ENCODE measurements at regions not wholly inside any gene's neighbourhood (a gene's known extent, or its start where the extent isn't known, plus 50 kb on each side); places are given as distances from the start of the nearest gene placed in this dataset.

DNA sequence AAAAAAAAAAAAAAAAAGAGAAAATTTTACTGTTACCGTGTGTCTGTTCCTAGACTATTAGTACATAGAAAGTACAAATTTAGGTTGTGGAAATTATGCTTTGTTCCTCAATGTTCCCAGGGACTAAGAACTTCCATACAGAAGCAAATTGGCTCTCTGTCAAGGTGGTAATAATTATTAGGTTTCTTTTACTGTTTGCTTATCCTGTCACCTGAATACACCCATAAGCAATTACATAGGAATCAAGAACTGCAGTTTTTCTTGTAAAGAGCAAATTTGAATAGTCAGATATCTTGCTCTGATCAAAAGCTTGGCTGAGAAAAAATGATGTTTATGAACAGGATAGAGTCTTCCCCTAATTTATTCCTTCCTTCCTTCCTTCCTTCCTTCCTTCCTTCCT is 191.2 kb downstream of the AEBP2 start:
- Histone ChIP-seq H3K36me3 (ENCODE audit: control insufficient read depth, low read length) (no peaks in the 10 kb centered on the region), H3K79me2 (ENCODE audit: control insufficient read depth, low read length) (no peaks in the 10 kb centered on the region), H3K4me3 (ENCODE audit: low read length) (no peak overlapping the region), H3K27me3 (ENCODE audit: control insufficient read depth, low read length) (no peaks in the 10 kb centered on the region), H3K4me1 (ENCODE audit: control insufficient read depth, low read length) (no peaks in the 10 kb centered on the region), H3K27ac (ENCODE audit: low read depth, low read length) (no peak overlapping the region), H3F3A (ENCODE audit: control insufficient read depth, insufficient read depth) (no peaks in the 10 kb centered on the region), H3K9me3 (ENCODE audit: control insufficient read depth, insufficient read depth, low read length) (no peaks in the 10 kb centered on the region), H3K4me2 (ENCODE audit: low read length) (no peak overlapping the region), H4K20me1 (ENCODE audit: control insufficient read depth, insufficient read depth, low read depth, low read length) (no peaks in the 10 kb centered on the region), H3K9me2 (replicated peaks; ENCODE audit: control insufficient read depth, low read length) (no peaks in the 10 kb centered on the region)
- no peak for TF ChIP-seq EZH2phosphoT487 (IDR thresholded peaks at IDR 0.05; ENCODE audit: borderline replicate concordance, low read length)
- TF ChIP-seq, protein P1, sequence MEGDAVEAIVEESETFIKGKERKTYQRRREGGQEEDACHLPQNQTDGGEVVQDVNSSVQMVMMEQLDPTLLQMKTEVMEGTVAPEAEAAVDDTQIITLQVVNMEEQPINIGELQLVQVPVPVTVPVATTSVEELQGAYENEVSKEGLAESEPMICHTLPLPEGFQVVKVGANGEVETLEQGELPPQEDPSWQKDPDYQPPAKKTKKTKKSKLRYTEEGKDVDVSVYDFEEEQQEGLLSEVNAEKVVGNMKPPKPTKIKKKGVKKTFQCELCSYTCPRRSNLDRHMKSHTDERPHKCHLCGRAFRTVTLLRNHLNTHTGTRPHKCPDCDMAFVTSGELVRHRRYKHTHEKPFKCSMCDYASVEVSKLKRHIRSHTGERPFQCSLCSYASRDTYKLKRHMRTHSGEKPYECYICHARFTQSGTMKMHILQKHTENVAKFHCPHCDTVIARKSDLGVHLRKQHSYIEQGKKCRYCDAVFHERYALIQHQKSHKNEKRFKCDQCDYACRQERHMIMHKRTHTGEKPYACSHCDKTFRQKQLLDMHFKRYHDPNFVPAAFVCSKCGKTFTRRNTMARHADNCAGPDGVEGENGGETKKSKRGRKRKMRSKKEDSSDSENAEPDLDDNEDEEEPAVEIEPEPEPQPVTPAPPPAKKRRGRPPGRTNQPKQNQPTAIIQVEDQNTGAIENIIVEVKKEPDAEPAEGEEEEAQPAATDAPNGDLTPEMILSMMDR (IDR thresholded peaks at IDR 0.05; ENCODE audit: low read depth, low read length, poor library complexity, severe bottlenecking): no peak

DNA sequence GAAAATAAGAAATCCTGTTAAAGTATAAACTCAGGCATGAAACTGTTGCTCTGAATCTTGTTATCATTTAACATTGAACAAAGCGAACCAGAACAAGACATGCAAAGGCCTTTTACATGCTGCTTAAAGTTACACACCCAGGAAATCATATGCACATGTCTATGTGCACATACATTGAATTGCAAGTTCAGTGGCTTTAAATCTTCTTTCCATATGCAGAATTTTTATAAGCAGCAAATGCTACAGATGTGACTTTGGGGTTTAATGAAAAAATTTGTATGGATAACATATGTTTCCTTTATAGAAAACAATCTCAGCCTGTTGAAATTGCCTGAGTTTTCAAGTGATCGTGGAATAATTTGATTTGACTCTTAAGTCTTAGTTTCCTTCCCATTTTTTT is 193.9 kb downstream of the AEBP2 start:
- Histone ChIP-seq H3K4me1 (ENCODE audit: control insufficient read depth, low read length) (no peaks in the 10 kb centered on the region), H3K4me3 (ENCODE audit: low read length) (no peak overlapping the region), H3K9me2 (replicated peaks; ENCODE audit: control insufficient read depth, low read length) (no peaks in the 10 kb centered on the region), H3K4me2 (ENCODE audit: low read length) (no peak overlapping the region), H3K9me3 (ENCODE audit: control insufficient read depth, insufficient read depth, low read length) (no peaks in the 10 kb centered on the region), H4K20me1 (ENCODE audit: control insufficient read depth, insufficient read depth, low read depth, low read length) (no peaks in the 10 kb centered on the region), H3K27ac (ENCODE audit: low read depth, low read length) (no peak overlapping the region), H3K79me2 (ENCODE audit: control insufficient read depth, low read length) (no peaks in the 10 kb centered on the region), H3K27me3 (ENCODE audit: control insufficient read depth, low read length) (no peaks in the 10 kb centered on the region), H3K36me3 (ENCODE audit: control insufficient read depth, low read length) (no peaks in the 10 kb centered on the region), H3F3A (ENCODE audit: control insufficient read depth, insufficient read depth) (no peaks in the 10 kb centered on the region)
- TF ChIP-seq, protein P1 (IDR thresholded peaks at IDR 0.05; ENCODE audit: low read depth, low read length, poor library complexity, severe bottlenecking): no peak
- no peak for TF ChIP-seq EZH2phosphoT487 (IDR thresholded peaks at IDR 0.05; ENCODE audit: borderline replicate concordance, low read length)

DNA sequence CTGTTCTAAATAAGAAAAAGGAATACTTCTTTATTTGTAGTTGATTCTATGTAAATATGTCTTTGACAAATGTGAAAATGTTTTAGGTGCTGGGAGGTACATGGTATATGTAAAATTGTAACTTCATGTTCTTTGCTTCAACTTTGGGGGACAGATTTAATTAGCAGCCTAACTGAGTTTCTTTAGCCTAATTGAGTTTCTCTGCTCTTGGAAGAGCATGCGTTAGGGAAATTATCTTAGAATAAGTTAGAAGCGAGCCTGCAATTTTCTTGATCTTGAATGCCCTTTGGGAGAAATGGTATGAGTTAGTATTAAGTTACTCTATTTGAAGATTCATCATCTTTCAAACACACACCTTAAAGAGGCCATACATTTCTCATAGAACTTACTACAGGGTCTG is 194.3 kb downstream of the AEBP2 start:
- no peaks in the 10 kb centered on the region for H3K9me2 ChIP-seq (replicated peaks; ENCODE audit: control insufficient read depth, low read length)
- H3K9me3 ChIP-seq (ENCODE audit: control insufficient read depth, insufficient read depth, low read length): no peaks in the 10 kb centered on the region
- H3K4me1 ChIP-seq (ENCODE audit: control insufficient read depth, low read length): no peaks in the 10 kb centered on the region
- no peak overlapping the region for H3K4me3 ChIP-seq (ENCODE audit: low read length)
- TF ChIP-seq, protein P1 (IDR thresholded peaks at IDR 0.05; ENCODE audit: low read depth, low read length, poor library complexity, severe bottlenecking): no peak
- no peak overlapping the region for H3K27ac ChIP-seq (ENCODE audit: low read depth, low read length)
- H3K79me2 ChIP-seq (ENCODE audit: control insufficient read depth, low read length): no peaks in the 10 kb centered on the region
- no peak overlapping the region for H3K4me2 ChIP-seq (ENCODE audit: low read length)
- H3K36me3 ChIP-seq (ENCODE audit: control insufficient read depth, low read length): no peaks in the 10 kb centered on the region
- H4K20me1 ChIP-seq (ENCODE audit: control insufficient read depth, insufficient read depth, low read depth, low read length): no peaks in the 10 kb centered on the region
- H3K27me3 ChIP-seq (ENCODE audit: control insufficient read depth, low read length): no peaks in the 10 kb centered on the region
- no peaks in the 10 kb centered on the region for H3F3A ChIP-seq (ENCODE audit: control insufficient read depth, insufficient read depth)
